SK-N-SH (cell line): ENCODE measurements at regions not wholly inside any gene's neighbourhood (a gene's known extent, or its start where the extent isn't known, plus 50 kb on each side); places are given as distances from the start of the nearest gene placed in this dataset.

ENCODE experiments used
- CTCF ChIP-seq: fragments of 200-600 bp; sonication (generic); IDR thresholded peaks from 2 replicates; pipeline ENCODE4 v1.6.1; 2017; ENCODE audit warnings: antibody characterized with exemption, mild to moderate bottlenecking, moderate library complexity
- ELF1 ChIP-seq: IDR thresholded peaks from 2 replicates; pipeline ENCODE4 v1.4.0; 2012
- EZH2phosphoT487 ChIP-seq: fragments of 200-600 bp; sonication (generic); IDR thresholded peaks from 2 replicates; pipeline ENCODE4 v1.6.1; 2017; ENCODE audit warnings: low read depth, mixed run types, mild to moderate bottlenecking, antibody characterized with exemption, moderate library complexity, borderline replicate concordance
- POLR2AphosphoS5 ChIP-seq: IDR thresholded peaks from 2 replicates; pipeline ENCODE4 v1.6.1; 2012; ENCODE audit warnings: low read depth, low read length
- RCOR1 ChIP-seq: fragments of 150-350 bp; IDR thresholded peaks from 2 replicates; pipeline ENCODE4 v1.6.1; 2017; ENCODE audit warnings: antibody characterized with exemption, low read length
- RFX5 ChIP-seq: IDR thresholded peaks from 2 replicates; pipeline ENCODE4 v1.6.1; 2012; ENCODE audit warnings: mild to moderate bottlenecking, improper control_type of control experiment, low read length
- RXRA ChIP-seq: IDR thresholded peaks from 2 replicates; pipeline ENCODE4 v1.4.0; 2012; ENCODE audit warnings: low read depth, mild to moderate bottlenecking, borderline replicate concordance
- SMC3 ChIP-seq: IDR thresholded peaks from 2 replicates; pipeline ENCODE4 v1.6.1; 2012; ENCODE audit warnings: low read depth, low read length, improper control_type of control experiment
- TF ChIP-seq, protein P1 (sequence below): IDR thresholded peaks from 2 replicates; pipeline ENCODE4 v1.4.0; 2012; ENCODE audit warnings: low read depth, borderline replicate concordance

- TF ChIP-seq CTCF = no peak
- no peak for TF ChIP-seq RCOR1
- no peak for TF ChIP-seq RXRA
- no peak for TF ChIP-seq EZH2phosphoT487
- TF ChIP-seq SMC3 = no peak
- no peak for TF ChIP-seq ELF1
- no peak for TF ChIP-seq POLR2AphosphoS5
- TF ChIP-seq, protein P1, sequence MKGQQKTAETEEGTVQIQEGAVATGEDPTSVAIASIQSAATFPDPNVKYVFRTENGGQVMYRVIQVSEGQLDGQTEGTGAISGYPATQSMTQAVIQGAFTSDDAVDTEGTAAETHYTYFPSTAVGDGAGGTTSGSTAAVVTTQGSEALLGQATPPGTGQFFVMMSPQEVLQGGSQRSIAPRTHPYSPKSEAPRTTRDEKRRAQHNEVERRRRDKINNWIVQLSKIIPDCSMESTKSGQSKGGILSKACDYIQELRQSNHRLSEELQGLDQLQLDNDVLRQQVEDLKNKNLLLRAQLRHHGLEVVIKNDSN = no peak
- TF ChIP-seq RFX5 = no peak
Observed at GRCh38 chr3:16088496-16088895, 86.0 kb upstream of the GALNT15 start.
